WI38 (cell line): ENCODE measurements at regions not wholly inside any gene's neighbourhood (a gene's known extent, or its start where the extent isn't known, plus 50 kb on each side); places are given as distances from the start of the nearest gene placed in this dataset.

Experiments used
- H3K4me3 ChIP-seq: 2 replicates; pipeline ENCODE4 v1.5.1; 2011; ENCODE audit warnings: low read depth, mild to moderate bottlenecking, control low read depth, low read length
- TF ChIP-seq, protein P1 (sequence below): IDR thresholded peaks from 2 replicates; pipeline ENCODE4 v1.5.1; 2012; ENCODE audit warnings: low read depth, mild to moderate bottlenecking, control low read depth, low read length

DNA sequence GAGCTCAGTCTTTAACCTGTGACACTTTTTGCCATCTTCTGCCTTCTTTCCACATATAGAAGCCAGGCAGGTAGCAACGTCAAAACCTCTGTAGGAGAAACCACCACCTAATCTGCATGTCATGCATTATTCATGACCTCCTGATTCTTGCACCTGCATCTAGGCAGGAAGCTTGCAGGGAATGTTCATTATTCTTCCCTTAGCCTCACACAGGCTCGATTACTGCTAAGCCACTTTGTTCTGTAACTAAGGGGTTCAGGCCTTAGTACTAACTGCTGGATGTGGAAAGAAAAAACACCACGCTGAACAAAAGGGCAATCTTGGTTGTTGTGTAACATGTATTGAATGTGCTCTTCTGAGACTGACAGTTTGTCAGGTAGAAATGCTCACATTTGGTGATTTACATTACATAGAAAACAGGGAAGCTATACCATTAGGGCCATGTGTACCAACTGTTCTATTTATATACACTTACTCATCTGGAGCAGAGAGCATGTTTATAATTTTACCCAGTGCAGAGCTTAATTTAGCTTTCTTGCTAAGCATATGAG, 366.9 kb downstream of the KLF12 start:
- TF ChIP-seq, protein P1, sequence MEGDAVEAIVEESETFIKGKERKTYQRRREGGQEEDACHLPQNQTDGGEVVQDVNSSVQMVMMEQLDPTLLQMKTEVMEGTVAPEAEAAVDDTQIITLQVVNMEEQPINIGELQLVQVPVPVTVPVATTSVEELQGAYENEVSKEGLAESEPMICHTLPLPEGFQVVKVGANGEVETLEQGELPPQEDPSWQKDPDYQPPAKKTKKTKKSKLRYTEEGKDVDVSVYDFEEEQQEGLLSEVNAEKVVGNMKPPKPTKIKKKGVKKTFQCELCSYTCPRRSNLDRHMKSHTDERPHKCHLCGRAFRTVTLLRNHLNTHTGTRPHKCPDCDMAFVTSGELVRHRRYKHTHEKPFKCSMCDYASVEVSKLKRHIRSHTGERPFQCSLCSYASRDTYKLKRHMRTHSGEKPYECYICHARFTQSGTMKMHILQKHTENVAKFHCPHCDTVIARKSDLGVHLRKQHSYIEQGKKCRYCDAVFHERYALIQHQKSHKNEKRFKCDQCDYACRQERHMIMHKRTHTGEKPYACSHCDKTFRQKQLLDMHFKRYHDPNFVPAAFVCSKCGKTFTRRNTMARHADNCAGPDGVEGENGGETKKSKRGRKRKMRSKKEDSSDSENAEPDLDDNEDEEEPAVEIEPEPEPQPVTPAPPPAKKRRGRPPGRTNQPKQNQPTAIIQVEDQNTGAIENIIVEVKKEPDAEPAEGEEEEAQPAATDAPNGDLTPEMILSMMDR: no peak
- no peak overlapping the region for H3K4me3 ChIP-seq

DNA sequence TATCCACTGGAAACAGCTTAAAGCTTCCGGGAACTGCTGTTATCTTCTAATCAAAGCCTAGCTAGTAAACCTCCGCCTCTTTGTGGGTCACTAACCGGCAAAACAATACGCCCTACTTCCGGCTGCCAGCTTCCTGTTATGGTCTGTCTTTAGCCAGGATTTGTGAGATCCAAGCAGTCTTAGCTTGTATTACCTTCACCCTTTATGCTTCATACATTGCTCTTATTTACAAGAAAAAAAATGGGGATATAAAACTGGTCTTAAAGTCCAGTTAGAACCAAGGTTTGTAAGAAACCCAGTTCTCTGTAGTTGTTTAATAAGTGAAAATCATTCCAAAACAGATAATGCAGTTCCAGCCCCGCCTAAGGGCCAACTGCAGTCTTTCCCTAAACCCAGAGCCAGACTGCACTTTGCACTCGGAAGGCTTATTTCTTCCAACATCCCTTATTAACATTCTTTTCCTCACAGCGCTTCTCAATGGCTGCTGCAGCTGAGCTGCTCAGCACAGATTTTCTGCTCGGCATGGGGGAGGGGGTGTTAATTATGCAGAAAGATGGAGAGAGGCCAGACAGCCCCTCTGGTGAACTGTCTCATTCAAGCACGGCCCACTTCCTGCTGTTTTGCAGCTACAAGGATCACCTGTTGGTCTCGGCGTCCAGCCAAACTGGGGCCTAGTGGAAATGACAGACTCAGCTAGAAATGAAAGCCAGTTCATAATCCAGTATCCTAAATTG, 368.4 kb downstream of the KLF12 start:
- no peak overlapping the region for H3K4me3 ChIP-seq
- TF ChIP-seq, protein P1: no peak

DNA sequence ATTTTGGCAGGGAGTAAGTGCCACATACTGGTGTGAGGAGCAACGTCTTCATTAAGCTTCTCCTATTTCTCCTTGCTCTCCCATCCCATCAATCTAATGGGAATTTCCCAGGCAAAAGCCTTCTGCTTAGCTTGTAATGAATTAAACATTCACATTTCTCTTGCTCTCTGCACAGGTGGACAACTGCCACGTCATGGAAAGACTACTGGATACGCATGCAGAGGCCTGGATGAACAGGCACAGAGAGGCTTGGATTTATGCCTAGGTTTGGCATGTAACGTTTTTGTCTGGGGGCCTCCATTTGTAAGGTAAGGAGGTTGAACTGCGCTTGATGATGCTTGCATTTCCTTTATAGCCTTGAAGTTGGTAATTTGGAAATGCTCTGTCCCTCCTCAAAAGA, 374.8 kb downstream of the KLF12 start:
- TF ChIP-seq, protein P1: no peak

DNA sequence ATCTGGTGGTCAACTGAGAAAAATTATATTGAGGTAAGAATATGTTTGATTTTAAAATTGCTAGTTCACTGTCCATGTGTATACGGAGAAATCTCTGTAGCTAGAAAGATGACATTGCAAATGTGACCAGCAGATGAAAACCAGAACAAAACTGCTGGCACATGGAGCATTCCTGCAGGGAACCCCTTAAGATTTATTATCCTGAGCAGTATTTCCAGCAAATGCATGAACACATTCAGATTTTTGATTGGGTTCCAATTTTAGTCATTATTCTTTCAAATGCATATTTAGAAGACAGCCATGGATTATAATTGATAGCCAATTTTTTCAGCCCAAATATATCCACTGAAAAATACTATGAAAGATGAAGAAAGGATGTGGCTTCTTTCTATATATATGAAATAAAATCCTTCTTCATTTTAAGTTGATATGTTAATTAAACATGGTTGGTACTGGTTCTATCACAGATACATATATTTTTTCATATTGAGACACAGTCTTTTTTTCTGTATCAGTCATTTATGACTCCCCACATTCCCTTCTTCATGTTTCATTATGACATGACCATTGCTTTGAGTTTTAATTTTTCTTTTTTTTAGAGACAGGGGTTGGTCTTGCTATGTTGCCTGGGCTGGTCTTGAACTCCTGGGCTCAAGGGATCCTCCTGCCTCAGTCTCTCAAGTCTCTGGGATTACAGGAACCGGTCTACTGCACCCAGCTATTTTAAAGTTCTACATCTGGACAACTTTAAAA, 376.5 kb downstream of the KLF12 start:
- TF ChIP-seq, protein P1: no peak
- no peak overlapping the region for H3K4me3 ChIP-seq

More for the DNA sequence above, 374.8 kb downstream of the KLF12 start:
- no peak overlapping the region for H3K4me3 ChIP-seq

DNA sequence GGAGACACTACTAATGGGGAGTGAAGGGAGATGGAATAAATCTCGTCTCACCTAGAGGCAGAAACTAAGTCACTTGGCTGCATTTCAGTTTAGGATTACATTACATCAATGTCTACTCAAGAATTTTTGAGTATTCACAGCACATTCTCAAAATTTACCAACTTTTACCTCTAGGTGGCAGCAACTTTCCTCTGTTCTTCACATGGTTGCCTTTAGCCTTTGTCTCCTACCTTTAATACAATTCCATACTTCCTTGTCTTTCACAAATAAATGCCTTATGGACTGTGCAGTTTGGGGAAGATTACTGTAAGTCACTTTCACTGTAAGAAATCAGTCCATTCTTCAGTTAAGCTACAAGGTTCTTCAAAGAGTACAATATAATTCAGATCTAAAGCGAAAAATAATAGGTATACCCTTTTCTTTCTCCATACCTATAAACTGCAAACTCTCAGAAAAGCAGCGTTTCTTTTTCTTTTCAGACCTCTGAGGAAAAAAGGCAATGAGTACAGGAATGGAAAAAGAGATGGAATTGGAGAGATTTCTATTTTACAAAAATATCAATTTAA, 379.4 kb downstream of the KLF12 start:
- H3K4me3 ChIP-seq: no peak overlapping the region
- TF ChIP-seq, protein P1: peak; percentile 40

DNA sequence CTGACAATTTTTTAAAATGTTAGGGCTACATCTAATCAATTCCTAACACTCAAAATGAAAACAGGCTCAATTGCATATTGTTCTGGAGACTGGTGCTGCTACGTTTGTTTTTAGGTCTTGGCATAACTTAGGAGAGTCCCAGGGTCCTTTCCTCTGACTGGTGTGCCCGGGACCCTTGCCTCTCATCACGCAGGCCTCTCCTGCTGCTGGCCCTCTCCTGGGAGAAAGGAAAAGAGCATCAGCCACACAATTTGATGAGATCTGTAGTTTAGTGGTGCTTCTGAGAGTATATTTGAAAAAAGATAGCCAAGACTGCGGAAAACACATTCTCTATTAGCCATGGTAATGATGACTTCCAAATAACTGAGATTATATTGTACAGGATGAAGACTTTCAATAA, 380.0 kb downstream of the KLF12 start:
- TF ChIP-seq, protein P1: no peak
- H3K4me3 ChIP-seq: no peak overlapping the region
